ENCODE measurements at regions not wholly inside any gene's neighbourhood (a gene's known extent, or its start where the extent isn't known, plus 50 kb on each side); places are given as distances from the start of the nearest gene placed in this dataset.

- FAIRE-seq, result no peak
Measured at GRCh38 chr12:3988519-3989217, 115.5 kb upstream of the PARP11 start.

- no peak for FAIRE-seq
Measured at GRCh38 chr12:3987571-3987970, 114.4 kb upstream of the PARP11 start.

- no peak for FAIRE-seq
Measured at GRCh38 chr12:3980504-3981272, 107.5 kb upstream of the PARP11 start.

DNA sequence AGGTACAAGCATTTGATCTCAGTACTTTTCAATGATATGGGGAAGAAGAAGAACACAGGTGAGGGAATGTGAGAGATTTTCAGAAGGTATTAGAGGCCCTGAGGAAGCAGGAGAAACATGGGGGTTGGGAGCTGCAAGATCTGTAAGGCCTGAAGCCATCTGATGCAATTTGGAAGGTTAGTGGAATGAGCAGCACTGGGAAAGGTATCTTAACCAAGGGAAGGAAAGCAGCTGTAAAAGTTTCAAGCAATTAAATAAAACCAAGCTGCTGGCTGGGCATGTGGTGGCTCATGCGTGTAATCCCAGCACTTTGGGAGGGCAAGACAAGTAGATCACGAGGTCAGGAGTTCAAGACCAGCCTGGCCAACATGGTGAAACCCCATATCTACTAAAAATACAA is 104.4 kb upstream of the PARP11 start:
- FAIRE-seq, result no peak

DNA sequence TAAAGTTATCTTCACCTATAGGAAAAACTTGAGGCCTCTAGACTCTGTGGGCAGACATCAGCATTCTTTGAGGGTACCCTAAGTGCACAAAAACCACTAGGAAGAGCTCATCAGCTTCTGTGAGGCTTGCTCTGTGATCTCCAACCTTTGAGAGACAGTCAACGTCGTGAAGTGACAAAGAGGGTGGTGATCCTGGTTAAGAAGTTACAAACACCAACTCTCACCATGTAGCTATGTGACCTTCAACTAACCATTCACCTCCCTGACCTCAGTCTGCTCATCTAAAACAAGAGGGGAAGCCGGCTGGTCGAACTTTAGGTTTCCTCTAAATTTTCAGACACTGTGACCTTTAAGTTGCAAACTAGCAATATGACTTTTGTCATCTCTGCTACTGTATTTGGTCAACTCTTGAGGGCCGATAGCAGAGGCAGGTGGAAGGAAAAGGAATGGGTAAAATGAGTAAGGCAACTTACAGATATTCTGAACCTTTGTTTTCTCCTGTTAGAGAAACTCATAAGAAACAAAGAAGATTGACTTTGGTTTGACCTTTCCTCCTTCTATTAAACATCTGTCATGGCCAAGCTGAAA is 103.2 kb upstream of the PARP11 start:
- FAIRE-seq, result no peak

DNA sequence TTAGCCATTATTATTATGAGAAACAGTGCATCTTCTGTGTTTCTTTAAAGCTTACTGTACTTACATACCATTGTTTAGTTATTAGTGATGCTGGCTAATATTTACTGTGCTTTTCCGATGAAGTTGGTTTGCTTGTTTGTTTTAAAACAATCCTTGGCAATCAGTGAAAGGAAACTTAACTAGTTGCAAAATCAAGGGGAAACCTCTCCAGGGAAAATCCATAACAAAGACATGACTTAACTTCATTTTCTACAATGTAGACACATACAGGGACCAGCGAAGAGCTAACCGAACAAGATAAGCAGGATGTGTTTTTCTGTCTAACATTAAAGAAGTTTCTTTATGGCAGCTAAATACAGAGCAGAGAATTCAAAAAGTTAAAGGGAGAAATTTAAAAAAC is 102.5 kb upstream of the PARP11 start:
- FAIRE-seq, result no peak

GRCh38 chr12:3974883-3975282 is 101.7 kb upstream of the PARP11 start:
- FAIRE-seq, result no peak

- no peak for FAIRE-seq
Measured at GRCh38 chr12:3973973-3974644, 100.9 kb upstream of the PARP11 start.

DNA sequence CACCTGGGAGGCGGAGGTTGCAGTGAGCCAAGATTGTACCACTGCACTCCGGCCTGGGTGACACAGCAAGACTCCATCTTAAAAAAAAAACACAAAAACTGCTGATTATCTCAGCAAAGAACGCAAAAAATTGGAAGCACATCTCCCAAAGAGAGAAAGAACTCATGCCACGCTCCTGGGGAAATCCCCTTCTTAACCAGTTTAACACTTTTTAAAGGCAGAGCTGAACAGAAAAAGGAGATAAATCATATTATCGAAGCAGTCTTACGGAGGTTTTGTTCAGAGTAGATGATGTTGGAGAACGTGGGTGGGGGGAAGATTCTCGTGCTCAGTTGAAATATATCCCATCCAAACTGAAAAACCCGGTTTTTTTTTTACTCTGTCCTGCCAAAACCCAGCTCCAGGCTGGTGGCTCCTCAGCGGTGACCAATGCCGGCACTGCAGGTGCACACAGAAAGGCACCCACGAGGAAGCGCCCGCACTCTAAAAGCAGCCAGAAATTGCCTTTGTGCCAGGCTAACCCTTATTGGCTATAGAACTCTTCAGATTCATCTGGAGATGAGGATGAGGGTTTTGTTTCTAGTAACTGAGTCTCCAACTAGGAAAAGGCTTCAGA is 100.2 kb upstream of the PARP11 start:
- no peak for FAIRE-seq

- no peak for FAIRE-seq
Measured at GRCh38 chr12:3972576-3972975, 99.4 kb upstream of the PARP11 start.

- no peak for FAIRE-seq
Measured at GRCh38 chr12:3968523-3968922, 95.3 kb upstream of the PARP11 start.

- FAIRE-seq, result no peak
Measured at GRCh38 chr12:3967556-3968160, 94.5 kb upstream of the PARP11 start.

DNA sequence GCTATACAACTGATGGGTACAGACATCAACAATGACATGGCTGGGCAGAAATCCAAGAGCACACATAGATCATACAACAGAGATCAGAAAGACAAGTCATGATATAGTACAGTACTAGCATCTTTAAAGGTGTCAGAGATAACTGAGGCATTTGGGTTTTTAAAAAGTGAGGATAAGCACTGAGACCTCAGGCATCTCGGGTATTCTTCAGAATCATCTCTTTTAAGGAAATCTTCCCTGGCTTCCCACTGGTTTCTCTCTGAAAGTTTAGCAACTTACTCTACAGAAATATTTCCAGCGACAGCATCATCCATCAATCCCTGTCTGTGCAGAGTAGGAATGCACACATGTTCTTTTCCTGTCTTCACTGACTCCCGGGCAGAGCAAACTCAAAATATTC is 93.2 kb upstream of the PARP11 start:
- FAIRE-seq, result no peak

DNA sequence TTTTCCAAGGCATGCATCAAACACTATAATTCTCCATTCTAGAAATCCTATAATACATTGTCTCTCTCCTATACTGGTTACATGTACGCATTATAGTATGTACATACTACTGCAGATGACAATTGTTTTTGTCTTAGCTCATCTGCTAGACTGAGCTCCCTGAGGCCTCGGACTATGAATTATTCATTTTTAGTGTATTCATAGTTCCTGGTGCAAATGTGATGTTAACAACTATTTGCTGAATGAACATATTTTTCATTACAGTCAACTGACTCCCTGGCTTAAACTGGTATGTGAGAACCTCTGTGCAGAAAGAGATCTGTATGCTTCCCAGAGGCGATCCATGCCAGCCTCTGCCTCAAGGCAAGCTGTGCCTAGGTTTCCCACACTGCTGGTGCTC is 91.8 kb upstream of the PARP11 start:
- no peak for FAIRE-seq

DNA sequence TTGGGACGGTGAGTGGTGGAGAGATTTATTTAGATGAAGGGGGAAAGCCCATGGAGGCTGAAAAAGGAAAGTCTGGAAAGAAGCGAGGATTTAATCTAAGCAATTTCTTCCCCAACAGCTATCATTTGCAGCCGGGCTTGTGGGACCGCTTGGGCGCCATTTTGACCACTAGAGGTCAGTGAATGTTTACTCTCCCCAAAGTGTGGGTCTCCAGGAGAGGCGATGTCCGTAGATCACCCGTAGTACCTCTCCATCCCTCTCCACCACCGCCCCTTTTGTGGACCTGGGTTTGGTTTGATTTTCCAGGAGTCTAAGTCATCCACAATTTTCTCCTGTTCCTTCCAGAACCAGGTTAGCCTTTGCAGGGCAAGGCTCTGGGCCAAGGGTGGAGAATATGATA is 91.2 kb upstream of the PARP11 start:
- FAIRE-seq, result no peak

- FAIRE-seq, result no peak
Measured at GRCh38 chr12:3962631-3963483, 89.7 kb upstream of the PARP11 start.

DNA sequence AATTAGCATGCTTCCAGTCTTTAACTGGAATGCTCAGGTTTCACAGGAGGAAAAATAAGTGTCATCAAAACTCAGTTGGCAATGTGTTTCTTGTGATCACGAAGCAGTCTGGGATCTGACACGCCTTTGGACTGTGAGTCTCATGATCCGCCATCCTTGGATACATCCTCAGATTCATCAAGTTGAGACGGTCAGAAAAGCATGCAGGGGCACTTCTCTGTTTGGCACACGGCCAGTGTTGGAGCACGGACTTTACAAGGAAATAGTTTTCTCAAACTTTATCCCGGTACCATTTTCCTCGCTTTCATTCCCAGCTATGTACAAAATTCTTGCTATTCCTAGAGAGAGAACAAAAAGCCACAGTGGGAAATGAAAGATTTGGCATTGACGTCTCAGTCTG is 88.4 kb upstream of the PARP11 start:
- FAIRE-seq, result no peak

- FAIRE-seq, result no peak
Measured at GRCh38 chr12:3959799-3960560, 86.8 kb upstream of the PARP11 start.

- no peak for FAIRE-seq
Measured at GRCh38 chr12:3958534-3958933, 85.3 kb upstream of the PARP11 start.

GRCh38 chr12:3951380-3952135 is 78.4 kb upstream of the PARP11 start:
- no peak for FAIRE-seq

Measured in A204.1 (cell line).